ENCODE measurements at regions not wholly inside any gene's neighbourhood (a gene's known extent, or its start where the extent isn't known, plus 50 kb on each side); places are given as distances from the start of the nearest gene placed in this dataset.

DNA sequence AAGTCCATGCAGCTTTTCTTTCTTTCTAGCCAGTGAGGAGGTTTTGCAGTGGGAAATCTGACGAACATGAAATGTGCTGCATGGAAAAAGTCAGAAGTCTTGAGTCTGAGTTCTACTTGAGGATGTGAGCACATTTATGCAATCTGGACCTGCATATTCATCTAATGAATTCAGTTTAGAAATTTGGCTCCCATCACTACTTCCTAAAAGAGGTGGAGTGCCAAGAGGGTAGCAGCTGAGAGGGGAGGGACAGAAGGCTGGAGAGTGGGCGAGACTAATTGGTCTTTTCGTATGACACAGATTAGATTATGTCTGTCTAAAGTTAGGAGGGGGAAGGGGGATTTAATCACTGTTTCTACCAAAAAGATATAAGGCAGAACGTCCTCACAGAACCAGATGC, 535.9 kb downstream of the IQCM start:
- TF ChIP-seq, protein P1, sequence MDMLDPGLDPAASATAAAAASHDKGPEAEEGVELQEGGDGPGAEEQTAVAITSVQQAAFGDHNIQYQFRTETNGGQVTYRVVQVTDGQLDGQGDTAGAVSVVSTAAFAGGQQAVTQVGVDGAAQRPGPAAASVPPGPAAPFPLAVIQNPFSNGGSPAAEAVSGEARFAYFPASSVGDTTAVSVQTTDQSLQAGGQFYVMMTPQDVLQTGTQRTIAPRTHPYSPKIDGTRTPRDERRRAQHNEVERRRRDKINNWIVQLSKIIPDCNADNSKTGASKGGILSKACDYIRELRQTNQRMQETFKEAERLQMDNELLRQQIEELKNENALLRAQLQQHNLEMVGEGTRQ (IDR thresholded peaks at IDR 0.05; ENCODE audit: low read length) = no peak
- no peak for TF ChIP-seq POU5F1 (IDR thresholded peaks at IDR 0.05; ENCODE audit: low read depth, low read length)
- TF ChIP-seq, protein P2, sequence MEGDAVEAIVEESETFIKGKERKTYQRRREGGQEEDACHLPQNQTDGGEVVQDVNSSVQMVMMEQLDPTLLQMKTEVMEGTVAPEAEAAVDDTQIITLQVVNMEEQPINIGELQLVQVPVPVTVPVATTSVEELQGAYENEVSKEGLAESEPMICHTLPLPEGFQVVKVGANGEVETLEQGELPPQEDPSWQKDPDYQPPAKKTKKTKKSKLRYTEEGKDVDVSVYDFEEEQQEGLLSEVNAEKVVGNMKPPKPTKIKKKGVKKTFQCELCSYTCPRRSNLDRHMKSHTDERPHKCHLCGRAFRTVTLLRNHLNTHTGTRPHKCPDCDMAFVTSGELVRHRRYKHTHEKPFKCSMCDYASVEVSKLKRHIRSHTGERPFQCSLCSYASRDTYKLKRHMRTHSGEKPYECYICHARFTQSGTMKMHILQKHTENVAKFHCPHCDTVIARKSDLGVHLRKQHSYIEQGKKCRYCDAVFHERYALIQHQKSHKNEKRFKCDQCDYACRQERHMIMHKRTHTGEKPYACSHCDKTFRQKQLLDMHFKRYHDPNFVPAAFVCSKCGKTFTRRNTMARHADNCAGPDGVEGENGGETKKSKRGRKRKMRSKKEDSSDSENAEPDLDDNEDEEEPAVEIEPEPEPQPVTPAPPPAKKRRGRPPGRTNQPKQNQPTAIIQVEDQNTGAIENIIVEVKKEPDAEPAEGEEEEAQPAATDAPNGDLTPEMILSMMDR (IDR thresholded peaks at IDR 0.05; ENCODE audit: control extremely low read depth in 1 of 3, insufficient read depth in 1 of 3, low read depth in 1 of 3, low read length in 3 of 3) = no peak
- TF ChIP-seq EZH2 (IDR thresholded peaks at IDR 0.05; ENCODE audit: low read depth, low read length, severe bottlenecking) = no peak
- no peak for TF ChIP-seq POLR2AphosphoS5 (IDR thresholded peaks at IDR 0.05; ENCODE audit: low read depth, low read length)
- TF ChIP-seq POLR2A (IDR thresholded peaks at IDR 0.05; ENCODE audit: control extremely low read depth in 1 of 2, low read depth in 2 of 2, low read length in 2 of 2) = no peak

Data from H1 (cell line).